HG02852 (cell line): ENCODE measurements at regions not wholly inside any gene's neighbourhood (a gene's known extent, or its start where the extent isn't known, plus 50 kb on each side); places are given as distances from the start of the nearest gene placed in this dataset.

Experiments used
- ATAC-seq: cut with Tn5 transposase; IDR thresholded peaks from one replicate; pipeline ENCODE4 v1.9.1; 2021; ENCODE audit warnings: mild to moderate bottlenecking, moderate library complexity; ENCODE audit not compliant: unreplicated experiment

DNA sequence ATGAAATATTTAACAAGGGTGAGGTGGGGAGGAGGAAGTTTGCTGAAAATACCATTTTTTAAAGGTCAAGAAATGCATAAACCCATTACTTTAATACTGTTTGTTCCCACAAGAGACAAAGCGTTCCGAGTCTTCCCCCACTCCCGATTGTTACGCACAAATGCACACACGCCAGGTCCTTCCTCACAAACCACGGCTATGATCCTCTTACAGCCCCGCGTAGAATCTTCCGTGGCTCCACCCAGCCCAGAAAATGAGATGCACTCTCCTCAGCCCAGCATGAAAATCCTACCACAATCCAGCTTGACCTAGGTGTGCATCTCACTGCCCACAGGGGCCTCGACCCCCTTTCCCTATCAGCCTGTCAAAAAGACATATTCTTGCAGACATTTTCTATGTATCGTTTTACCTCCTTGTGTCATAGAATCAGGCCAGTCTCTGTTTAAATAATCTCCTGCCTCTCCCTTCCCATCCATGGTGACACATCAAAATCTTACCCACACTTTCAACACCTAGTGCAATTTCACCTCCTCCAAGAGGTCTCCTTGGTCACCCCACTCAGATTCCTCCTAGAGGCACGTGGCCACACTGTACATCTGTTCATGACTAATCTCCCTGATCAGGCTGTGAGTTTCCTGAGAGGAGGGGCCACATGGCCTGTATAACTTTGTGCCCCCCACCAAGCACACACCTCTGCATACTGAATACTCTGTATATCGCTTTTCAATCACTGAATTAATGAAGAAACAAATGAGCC lies 491.0 kb upstream of the KLHL29 start:
- ATAC-seq: no peak

DNA sequence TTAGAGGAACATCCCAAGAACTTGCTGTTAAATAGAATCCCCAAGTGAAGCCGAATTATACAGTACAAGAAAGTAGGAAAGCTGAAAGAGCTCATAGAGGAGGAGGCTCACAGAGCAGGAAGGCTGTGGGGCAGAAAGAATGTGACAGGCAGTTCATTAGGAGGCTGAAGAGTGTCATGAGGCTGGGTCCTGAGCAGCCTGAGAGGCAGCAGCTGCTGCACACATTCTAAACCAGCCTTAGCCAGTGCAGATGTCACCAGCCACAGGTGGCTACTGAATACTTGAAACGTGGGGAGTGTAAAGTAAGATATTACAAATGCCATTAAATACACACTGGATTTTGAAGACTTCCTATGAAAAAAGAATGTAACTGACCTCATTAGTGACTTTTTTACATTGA lies 490.2 kb upstream of the KLHL29 start:
- ATAC-seq: no peak

DNA sequence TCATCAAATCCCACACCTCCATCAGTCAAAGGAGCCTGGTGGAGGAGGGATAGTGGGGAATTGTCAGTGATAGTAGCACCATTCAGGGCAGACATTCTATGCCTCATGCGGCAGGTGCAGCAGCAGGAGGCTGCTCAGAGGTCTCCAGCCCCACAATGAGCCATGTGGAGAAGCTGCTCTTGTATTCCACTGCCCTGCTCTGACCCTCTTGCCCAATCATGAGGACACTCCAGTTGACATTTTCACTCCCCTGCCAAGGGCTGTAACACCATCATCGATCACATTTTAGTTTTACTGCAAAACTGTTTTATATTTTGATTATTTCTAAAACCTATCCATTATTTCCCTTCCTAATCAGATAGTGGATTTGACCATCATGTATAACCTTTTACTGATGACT lies 487.6 kb upstream of the KLHL29 start:
- no peak for ATAC-seq

DNA sequence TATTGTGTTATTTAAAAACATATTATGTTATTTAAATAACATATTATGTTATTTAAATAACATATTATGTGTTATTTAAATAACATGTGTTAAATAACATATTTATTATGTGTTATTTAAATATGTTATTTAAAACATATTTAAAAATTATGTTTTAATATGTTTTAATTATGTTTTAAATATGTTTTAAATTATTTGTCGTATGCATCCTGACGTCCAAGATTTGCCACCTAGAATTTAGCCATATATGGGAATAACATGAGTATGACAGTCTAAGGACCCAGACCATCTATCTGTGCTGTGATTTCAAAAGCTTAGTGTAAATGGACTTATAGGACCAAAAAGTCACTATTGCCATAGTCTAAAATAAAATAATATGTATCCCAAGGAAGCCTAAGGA lies 484.3 kb upstream of the KLHL29 start:
- no peak for ATAC-seq

DNA sequence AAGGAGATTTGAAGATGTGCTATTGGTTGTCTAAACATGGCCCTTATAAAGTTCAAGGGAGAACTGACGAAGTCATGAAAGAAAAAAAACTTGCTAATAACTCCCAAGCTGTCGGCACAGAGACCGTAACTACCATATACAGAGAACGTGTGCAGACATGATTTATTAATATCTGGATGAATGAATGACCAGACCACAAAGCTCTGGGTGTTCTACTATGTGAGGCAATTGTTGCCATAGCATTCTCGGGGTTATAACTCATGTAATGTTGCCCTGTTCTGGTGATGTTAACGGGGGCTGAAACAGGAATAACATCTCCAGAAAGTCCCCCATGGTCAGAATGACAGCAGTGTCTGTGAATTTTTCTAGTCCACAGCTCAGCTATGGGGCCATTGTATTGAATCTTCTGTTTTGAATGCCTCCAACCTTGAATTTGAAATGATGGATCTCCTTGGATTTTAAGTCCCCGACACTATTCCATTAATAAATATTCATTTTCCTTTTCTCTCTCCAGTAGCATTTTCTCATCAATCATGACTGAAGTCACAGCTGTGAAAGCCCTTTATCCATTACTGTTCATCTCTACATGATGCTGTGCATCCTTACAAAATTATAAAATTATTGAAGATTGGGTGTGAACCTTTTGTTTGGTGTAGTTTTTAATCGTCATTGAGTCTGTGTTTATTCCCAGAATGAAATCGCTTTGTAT lies 483.4 kb upstream of the KLHL29 start:
- no peak for ATAC-seq

DNA sequence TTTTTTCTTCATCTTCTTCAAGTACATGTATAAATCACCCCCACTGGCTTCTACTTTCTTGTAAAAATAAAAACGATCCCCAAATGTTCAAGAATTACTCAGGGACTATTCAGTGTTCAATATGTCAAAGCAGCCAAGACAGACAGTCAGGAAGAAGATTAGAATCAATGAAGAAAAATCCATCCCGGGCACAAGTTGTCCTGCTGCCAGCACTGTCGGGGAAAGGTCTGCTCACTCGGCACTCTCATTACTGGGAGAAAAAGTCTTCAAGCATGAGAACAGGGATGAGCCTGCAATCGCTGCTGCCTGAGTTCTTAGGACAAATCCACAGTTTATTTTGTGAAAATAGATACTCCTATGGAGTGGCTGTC lies 482.8 kb upstream of the KLHL29 start:
- ATAC-seq: no peak

DNA sequence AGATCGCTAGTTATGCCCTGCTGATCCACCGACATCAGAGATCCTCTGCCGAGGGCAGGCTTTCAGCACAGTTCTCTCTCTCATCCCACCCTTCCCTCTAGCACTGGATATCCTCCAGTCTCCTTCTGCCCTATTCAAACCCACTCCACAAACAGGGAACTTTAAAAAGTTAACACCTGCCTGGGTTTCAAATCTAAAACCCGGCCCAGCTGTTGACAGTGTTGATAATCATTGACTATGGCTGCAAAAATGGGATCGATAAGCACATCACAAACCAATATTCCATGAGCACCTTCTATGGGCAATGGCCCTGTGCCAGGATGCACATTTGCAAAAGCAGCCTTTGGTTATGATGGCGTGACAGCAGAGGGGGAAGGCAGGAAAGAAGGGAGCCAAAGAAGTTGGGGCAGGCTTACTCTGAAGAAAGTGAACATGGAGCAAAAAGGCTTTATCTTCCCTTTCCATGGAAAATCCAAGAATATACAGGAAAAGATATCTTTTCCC lies 482.3 kb upstream of the KLHL29 start:
- no peak for ATAC-seq

DNA sequence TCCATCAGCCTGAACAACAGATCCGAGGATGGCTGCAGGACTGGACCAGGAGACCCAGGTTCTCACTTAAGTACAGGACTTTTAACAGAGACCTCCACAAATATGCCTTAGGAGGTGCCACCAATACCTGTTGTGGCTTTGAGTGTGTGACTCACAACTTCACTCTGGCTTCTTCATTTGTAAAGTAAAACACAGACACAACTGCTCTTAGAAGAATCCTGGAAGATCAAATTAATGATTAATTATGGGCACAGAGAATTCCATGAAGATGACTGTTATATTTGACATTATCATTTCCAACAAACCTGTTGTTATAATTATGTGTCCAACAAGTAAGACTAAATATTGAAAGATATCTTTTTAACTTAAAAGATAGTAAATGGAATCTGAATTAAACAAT lies 481.4 kb upstream of the KLHL29 start:
- ATAC-seq: no peak

DNA sequence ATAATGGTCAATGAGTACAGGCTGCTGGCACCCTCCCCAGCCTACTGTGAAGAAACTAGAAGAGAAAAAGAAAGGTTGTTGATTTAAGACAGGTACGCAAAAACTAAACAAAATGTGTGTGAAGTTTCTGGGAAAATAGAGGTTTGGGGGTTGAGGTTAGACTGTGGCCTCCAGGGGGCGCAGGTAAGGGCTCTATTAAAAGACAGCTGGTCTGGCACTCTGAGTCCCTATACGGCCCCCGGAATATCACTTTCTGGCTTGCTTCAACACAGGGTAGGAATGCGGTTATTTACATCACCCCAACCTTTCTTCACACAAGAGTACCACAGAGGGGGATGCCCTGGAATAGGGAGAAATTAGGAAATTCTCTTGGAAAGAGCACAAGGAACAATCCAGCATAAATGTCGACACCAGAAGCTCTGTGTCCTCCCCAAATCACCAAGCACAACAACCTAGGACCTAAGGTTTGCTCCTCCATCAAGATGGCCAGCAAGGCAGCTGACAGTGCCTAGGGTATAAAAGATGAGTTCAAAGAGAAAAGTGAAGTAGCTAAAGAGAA lies 480.8 kb upstream of the KLHL29 start:
- no peak for ATAC-seq

DNA sequence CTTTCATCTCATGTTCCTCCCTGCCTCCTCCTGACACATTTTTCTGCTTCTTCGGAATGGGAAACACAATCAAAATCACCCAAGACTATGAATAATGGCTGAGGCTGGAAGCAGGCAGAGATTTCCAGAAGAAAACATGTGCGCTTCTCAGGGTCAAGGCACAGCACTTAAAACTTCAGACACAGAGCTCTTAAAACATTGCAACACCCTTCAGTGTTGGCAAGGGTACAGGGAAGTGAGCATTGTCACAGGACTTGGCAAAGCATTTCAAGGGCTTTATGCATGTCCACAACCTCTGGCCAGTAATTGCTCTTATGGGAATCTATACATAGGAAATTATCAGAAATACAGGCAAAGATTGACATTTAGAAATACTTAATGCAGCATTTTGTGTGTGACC lies 477.6 kb upstream of the KLHL29 start:
- ATAC-seq: no peak

DNA sequence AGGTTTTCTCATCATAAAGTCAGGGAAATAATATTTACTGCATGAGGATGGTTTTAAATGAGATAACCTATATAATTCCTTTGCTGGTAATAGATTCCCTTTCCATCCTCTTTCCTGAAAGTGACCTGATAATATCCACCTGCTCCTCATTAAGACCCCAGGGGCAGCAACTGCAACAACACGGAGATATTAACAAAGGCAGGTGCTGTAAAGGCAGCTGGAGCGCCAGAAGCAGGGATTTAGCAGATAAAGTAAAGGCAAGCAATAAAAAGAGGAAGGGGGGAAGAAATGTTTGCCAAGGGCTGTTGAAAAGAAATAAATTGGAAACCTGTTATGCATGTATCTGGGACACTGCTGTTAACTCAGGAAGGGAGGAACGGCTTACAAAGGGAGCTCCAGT lies 472.6 kb upstream of the KLHL29 start:
- ATAC-seq: no peak

DNA sequence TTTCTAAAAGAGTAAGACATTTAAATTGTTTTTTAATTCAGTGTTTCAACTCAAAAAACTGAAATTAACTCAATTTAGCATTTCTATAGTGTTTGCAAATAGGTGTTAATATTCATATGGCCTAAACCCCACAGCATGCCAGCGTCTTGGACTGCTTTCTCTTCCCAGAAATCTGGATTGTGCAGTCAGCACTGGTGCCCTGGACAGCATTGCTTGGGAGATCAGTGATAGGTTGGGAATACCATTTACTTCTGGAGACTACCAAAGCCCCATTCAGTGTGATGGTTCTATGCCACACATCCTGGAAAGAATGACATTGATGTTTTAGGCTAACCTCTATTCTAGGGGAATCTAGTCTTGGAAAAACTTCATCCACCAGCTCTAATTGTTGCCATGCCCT lies 455.0 kb upstream of the KLHL29 start:
- no peak for ATAC-seq

DNA sequence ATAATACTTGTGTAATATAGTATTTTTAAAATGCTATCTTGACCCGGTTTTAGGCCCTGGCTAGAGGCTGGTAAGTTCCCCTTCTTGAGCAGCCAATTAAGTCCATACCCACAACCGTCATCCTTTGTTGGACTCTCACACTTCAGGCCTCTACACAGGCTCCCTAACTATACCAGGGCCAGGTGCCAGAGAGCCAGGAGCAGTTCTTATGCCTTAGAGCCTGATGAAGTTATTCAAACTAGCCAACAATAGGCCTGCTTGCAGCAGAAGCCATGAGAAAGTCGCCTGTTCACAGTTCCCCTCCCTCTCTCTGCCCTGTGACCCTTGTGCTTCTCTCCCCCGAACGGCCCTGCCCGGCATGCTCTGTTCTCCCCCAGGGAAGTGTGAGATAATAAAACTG lies 454.2 kb upstream of the KLHL29 start:
- ATAC-seq: no peak

DNA sequence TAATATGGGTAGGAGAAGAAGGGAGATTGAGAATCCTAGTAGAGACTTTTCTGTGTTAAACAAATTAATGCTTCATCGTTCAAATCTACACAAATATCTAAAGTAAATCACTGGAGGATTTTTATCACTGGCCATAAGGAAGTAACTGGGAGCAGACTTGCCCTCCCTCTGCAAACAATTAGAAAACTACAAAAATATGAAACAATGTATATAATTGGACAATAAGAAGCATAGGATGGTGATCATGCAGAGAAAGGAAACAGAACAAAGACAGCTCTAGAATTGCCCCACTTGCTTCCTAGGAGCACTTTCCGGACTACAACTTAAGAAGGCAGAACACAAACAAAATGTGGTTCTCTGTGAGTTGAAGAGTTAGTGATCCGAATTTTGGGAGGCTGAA lies 452.7 kb upstream of the KLHL29 start:
- ATAC-seq: no peak

DNA sequence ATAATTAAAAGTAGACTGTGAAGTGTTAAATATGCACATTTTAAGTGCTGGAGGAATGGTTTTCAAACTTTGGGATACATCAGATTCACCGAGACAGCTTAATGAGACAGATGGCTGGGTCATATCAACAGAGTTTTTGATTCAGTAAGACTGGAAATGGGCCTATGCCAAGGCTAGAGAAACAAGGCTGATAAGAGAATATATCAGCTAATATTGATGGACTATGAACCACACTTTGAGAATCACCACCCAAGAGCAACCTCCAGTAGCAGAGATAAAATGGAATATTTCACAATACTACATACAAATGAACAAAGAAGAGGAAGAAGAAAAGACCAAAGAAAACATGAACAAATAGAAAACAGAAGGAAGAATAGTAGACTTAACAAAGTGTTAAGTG lies 450.2 kb upstream of the KLHL29 start:
- ATAC-seq: no peak

DNA sequence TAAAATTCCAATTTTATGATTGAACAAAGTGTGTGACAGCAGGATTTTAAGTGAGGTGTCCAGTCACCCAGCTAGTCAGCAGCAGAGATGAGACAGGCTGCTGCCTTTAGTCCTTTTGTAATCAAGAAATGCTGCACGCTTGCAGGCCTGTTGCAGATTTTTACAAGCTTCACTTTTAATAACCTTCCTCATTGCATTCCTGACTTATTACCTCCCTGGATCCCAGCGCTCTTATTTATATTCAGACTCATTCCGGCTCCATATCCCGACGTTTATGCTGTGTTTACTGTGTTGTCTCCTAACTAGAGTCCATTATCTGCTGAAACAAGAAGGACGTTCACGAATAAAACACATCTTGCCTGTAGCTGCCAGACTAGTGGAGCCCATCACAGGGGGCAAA lies 442.5 kb upstream of the KLHL29 start:
- no peak for ATAC-seq

DNA sequence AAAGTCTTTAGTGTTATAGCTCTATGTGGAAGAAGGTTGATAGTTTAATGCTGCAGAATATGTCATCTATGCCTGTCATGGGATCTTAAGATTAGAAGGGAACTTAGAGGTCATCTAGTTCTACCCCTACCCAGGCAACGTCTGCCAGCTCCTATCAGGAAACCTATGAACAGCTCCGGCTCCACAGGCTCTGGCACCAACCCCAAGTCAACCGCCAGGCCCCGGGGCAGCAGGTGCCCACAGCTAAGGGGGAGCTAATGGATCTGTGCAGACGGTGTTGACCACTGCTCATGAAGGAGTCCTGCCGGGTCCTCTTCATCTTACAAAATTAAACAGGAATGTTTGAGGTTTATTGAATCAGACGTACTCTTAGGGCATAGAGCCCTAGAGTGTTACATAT lies 440.8 kb upstream of the KLHL29 start:
- no peak for ATAC-seq

DNA sequence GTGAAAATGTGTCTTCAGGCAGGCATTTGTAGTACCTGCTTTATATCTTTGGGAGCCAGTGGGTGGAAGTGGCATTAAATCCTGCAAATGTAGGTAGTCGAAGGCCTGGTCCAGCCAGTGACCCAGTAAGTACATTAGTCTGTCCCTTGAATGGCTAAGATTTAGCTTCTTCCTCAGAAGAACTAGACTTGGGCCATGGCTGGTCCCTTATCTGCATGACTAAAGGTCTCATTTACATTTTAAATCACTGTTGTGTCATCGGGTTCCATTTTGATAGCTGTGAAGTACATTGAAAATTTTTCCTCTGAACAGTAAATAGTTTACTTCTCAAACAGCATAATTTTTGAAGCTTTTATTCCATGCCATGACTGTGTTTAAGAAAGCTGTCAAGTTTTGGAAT lies 438.4 kb upstream of the KLHL29 start:
- ATAC-seq: no peak

DNA sequence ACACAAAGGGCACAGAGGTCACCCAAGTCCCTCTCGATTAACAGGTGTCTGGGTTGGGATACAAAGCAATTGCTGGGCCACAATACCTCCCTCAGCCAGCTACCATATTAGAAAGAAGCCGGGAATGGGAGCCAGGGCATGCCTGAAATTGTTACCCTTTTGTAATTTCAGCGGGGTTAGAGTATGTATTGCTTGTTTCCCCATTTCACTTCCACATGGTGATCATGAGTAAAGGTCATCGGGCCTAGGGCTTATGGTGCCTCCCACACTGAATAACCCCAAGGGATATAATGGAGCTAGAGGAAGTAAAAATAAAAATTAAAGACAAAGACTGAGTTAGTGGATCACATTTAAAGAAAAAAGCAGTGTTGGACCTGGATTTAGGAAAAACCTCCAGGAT lies 437.2 kb upstream of the KLHL29 start:
- no peak for ATAC-seq

DNA sequence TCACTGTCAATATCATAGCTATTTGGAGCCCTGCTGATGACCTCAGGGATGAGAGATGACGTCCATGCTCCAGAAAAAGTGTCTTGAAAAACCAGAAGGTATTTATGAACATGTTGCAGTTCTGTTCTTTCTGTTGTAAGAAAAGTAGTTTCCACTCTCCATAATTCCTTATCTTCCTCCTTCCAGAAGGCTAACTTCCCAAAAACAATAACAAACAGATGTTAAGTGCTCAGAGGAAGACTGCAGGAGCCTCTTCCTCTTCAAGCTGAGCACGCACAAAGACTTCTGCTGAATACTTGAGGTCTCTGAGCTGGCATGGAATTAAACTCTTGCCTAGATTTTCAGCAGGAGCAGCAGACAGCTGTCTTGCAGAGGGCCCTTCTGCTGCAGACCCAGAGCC lies 434.5 kb upstream of the KLHL29 start:
- no peak for ATAC-seq

DNA sequence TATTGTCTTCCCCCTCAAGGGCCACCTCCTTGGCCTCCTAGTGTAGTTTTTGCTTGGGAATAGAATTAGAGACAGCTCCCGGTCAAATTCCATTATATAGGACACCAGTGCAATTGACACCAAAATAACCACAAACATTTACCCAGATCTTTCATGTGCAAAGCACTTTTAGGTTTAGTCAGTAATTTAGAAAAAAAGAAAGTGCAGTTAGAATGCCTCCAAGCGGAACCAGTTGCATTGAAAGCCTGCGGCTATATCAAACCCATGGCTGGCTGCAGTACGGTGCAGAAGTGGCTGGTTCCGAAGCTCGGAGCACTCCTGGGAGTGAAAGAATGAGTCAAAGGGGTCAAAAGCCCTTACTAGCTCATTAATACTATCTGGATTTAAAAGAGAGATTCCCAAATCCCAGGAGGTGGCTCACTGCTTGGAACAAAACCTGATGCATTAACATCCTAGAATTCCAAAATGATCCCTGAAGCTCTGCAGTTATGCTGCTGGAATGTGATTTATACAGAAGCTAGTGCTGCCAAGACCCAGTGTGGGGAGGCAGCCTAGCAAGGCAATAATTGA lies 432.2 kb upstream of the KLHL29 start:
- no peak for ATAC-seq

DNA sequence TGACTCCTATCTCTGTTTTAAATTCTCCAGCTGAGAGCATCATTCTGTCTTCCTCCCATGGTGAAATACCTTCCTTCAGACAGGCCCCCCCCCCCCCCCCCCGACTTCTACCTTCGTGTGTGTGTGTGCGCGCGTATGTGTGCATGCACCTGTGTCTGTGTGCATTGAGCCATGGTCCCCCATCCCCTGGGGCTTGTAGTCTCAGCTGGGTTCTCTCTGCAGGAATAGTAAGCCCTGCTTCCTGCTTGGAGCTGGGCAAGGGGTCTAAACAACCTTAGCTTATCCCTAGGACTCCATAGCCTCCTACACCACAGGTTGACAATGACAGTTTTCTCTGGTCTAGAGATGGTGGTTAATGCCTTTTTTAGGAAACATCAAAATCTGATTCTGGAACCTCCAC lies 427.5 kb upstream of the KLHL29 start:
- no peak for ATAC-seq
